Hippocampal formation (tissue), 2 donors: ENCODE measurements at regions not wholly inside any gene's neighbourhood (a gene's known extent, or its start where the extent isn't known, plus 50 kb on each side); places are given as distances from the start of the nearest gene placed in this dataset.
A peak's percentile ranks its signal among the peaks of the same experiment; 100 is the strongest.

Experiments used
- DNase-seq, 2 donors: peaks; one replicate each; lab custom pipeline; 2025; lab: John Stamatoyannopoulos, UW

DNA sequence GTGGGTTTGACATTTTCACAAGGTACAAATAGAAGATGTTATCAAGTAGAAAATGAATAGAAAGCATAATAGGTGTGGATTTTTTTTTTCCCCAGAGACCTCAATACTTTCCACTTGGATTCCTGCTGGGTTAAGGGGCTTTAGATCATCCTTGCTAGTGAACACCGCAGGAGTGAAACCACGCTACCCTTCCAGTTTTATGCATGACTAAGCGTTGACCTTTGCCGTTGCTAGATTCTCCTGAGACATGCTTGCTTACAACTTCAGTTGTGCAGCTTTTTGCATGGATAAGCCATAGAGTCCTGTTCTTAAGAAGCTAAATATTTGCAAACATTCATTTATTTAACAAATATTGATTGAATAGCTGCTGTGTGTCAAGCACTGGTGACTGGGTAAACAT, 299.7 kb upstream of the LMCD1 start:
- DNase-seq = no peak

GRCh38 chr3:8204331-8204730, 297.3 kb upstream of the LMCD1 start:
- no peak for DNase-seq

DNA sequence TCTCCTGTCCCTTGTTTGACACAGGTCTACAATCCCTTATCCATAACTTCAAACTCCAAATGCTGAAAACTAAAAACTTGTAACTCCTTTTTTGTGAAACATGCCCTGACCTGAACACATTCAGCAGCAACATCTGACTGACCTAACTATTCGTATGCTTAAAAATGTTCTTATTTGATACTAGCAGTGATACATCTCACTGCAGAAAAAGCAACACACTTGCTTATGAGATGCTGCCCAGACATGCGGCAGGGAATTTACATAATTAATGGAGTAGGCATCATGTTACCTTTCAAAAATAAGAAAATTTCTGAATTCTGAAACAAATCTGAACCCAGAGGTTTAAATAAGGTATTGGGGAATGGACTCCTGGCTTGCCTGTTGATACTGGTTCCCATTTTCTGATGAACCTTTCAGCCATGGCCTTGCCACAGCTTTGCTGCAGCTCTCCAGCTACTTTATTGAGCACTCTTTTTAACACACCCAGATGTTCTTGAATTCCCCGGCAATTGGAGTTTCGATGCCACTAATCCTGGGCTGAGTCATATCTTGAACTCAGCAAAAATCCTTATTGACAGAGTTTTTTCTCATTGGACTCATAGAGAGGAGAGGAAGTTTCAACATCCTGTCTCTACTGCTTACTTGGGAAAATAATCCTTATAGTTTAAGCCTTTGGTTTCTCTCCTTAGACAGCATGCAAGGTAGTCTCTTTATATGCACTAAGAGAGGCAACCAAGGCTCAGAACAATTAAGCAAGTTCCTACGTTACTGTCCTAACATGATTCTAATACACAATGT, 296.6 kb upstream of the LMCD1 start:
- DNase-seq = no peak

DNA sequence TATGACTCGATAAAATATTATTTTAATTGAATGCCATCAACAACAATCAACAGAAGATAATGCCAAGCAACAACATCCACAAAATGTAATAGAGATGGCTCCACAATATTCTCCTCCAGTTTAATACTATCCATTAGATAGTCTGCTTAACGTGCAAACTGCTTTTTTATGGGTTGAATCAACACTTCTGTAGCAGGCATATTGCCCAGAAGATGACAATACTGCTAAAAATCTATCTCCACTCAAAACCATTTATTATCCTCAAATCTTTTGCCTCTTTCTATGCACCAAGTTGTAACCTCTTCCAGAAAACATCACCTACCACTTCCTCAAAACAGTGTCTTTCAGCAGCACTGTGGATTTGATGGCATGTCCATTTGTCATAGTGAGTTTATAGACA, 295.7 kb upstream of the LMCD1 start:
- DNase-seq = no peak

GRCh38 chr3:8206971-8207617, 294.5 kb upstream of the LMCD1 start:
- no peak for DNase-seq

- DNase-seq = no peak
Measured at GRCh38 chr3:8210882-8211341, 290.7 kb upstream of the LMCD1 start.

GRCh38 chr3:8212794-8213193, 288.8 kb upstream of the LMCD1 start:
- DNase-seq = no peak

DNA sequence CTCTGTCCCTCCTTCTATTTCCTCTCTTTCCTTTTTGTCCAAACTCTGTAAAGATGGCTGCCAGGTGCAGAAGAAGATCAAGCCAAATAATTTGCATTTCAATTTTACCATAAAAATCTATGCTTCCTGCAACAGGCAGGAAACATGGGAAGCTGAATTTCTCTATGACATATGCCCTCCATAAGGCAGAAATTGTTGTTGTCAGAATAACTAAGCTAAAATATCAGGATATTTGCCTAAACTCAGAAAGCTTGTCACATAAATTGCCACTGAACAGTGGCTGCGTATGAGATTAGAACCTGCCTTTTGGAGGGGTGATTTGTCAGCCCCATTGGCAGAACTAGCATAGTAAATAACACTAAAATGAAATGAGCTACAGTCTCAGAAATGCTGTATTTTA, 288.3 kb upstream of the LMCD1 start:
- no peak for DNase-seq

GRCh38 chr3:8215821-8216220, 285.8 kb upstream of the LMCD1 start:
- peak in 1 of 2 donors; percentile 21 for DNase-seq

DNA sequence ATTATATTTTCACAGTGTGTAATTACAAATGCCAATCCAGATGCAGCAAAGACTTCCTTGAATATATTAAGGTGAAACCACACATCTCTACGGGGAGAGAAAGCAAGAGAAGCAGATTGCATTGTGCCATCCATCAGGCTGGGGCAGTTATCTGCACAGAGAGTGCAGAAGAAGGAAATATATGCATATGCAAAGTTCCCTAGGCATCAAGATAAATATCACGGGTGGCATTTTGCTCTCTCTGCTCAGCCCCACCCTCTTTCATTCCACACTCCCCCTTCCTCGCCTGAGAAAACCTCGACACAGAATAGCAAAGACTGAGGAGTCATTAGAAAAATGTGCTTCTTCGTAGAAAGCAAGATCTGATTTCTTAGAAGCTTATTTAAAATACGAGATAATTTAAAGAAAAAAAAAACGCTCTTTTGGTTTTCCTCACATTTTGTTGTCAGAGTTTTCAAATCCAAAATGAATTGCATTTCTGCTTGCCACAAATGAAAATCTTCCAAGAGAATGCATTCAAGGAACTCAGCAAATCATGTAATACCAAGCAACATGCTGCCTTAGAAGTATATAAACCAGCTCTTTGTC, 283.2 kb upstream of the LMCD1 start:
- DNase-seq = no peak

DNA sequence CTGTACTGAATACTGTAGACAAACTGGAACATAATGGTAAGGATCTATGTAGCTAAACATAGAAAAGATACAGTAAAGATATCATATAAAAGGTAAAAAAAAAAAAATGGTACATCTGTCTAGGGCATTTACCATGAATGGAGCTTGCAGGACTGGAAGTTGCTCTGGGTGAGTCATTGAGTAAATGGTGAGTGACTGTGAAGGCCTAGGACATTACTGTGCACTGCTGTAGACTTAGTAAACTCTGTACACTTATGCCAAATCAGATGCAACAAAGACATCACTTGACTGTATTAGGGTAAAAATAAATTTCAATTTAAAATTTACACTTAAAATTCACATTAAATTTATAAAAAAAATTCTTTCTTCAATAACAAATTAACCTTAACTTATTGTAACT, 281.3 kb upstream of the LMCD1 start:
- DNase-seq = no peak

DNA sequence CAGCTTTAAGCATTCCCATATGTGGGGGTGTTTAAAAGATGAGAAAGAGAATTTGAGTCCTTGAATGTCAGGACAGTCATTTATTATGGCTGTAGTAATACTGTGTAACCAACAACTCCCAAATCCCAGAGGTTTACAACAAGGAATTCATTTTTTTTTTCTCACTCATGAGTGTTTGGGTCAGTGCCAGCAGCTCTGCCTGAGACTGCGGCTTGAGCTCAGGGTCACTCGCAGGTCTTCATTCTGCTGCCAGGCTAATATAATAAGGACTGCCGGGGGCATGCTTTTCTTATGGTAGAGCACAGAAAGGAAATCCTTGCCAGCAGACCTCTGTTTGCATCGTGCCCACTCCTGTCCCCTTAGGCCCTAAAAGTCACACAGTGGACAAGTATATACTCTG, 277.9 kb upstream of the LMCD1 start:
- no peak for DNase-seq

DNA sequence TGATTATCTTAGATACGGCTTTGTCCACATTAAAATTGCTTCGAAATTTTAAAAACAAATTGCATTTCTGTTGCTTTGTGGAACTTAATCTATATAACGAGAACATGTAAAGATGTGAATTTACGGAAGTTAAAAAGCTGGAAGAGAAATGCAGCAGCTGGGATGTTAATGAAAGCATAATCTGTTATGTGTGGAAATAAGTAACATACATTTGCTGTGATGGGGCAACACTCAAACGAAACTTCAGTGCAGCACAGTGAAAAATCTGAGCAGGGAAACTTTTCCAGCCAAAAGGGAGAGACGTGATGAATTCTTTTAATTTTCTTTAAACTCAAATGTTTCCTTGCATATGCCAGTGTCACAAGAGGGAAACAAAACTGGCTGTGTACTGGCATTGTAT, 276.7 kb upstream of the LMCD1 start:
- DNase-seq = no peak

GRCh38 chr3:8233938-8234337, 267.7 kb upstream of the LMCD1 start:
- DNase-seq = no peak

- DNase-seq = no peak
Measured at GRCh38 chr3:8236264-8236663, 265.4 kb upstream of the LMCD1 start.

- no peak for DNase-seq
Measured at GRCh38 chr3:8237893-8238292, 263.7 kb upstream of the LMCD1 start.

GRCh38 chr3:8238432-8238831, 263.2 kb upstream of the LMCD1 start:
- DNase-seq = no peak

DNA sequence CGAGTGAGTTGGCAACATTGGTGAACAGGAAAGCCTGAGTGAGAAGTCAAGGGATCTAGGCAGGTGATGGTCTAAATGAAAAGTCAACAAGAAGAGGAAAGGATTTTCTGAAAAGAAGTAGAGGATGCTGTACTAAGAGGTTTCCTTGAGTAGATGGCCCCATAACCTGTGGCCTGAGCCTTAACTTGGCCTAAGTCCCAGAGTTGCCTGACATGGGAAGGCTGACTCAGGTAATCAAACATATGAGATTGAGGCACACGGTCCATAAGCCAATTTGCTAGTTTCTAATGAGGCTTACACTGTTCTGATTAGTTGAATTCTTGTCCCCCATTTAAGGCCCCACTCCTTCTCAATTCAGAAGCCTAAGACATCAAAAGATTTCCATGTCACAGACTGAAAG, 262.5 kb upstream of the LMCD1 start:
- no peak for DNase-seq

DNA sequence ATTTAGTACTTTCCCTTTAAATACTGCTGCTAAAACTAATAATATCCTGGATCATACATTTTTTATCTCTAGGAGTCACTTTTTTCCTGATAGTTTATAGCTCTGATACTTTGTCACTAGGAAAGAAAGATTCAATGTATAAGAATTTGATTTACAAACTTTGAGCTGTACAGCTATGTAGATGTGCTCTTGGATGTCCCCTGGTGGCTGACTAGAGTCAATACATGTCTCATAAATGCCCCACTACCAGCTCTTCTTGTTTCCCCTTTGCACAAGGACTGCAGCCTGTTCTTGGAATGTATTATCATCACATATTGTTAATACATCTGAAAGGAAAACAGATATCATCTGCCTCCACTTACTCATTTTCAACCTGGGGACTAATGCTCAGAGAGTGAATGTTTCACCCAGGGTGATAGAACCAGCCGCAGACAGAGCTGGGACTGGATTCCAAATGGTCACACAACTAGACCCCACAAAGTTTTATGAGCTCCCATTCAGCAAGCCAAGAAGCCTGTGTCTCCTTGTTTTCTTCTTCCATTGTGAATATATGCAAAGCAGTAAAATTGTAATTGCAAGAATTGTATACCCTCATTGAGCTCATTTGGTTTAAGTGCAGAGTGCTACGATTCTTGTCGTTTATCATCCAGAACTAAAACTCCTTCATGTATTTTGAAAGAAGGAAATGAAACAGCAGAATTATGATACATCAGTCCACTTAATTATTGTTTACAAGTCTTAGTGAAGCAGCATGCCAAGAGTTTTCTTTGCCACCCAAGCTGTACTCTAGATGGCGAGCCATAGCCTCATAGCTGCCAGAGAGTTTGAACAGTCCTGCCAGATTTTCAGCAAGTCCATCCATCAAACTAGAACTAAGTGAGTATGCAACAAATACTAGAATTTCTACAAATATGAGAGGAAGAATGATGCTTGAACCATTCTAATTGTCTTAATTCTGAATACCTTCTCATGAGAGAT, 261.6 kb upstream of the LMCD1 start:
- peak; percentile 1 to 16 for DNase-seq

- DNase-seq = no peak
Measured at GRCh38 chr3:8246070-8246469, 255.6 kb upstream of the LMCD1 start.

- DNase-seq = no peak
Measured at GRCh38 chr3:8253201-8253600, 248.4 kb upstream of the LMCD1 start.

DNA sequence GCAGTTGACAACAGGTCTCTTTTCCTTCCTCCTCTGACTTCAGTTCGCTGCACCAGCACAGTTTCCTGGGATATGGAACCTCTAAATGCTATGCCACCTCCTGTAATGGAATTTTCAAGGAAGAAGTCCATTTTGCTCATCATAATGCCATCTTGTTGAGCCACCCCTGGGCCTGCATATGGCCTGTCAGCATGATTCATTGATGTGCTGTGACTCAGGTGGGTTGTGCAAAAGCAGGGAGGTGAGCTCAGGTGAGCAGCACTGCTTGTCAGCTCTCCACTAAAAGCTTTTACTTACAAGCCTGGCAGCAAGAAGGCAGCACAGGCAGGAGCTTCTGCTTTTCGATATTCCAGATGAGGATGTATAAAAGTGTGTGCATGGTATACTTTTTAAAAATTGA, 247.1 kb upstream of the LMCD1 start:
- no peak for DNase-seq
